Prostate gland (tissue), 2 donors: ENCODE measurements at regions not wholly inside any gene's neighbourhood (a gene's known extent, or its start where the extent isn't known, plus 50 kb on each side); places are given as distances from the start of the nearest gene placed in this dataset.

ENCODE experiments used
- DNase-seq: peaks from one replicate; pipeline ENCODE4 v3.0.0-alpha.2; 2019; ENCODE audit warnings: low spot score
- H3K27ac ChIP-seq, 2 donors: fragments of 200-600 bp; sonication (generic); 2 replicates each; pipeline ENCODE4 v1.5.1; 2017 to 2019
- H3K27me3 ChIP-seq: fragments of 200-600 bp; sonication (generic); replicated peaks from 2 replicates; pipeline ENCODE4 v1.5.1; 2019; ENCODE audit not compliant: insufficient read depth
- H3K36me3 ChIP-seq, 2 donors: fragments of 200-600 bp; sonication (generic); 1 replicate in 1 of 2; 2 replicates in 1 of 2; pipeline versions ENCODE4 v1.5.1 to v1.8.1; 2017 to 2019
- H3K4me1 ChIP-seq: fragments of 200-600 bp; sonication (generic); replicated peaks from 2 replicates; pipeline ENCODE4 v1.5.1; 2019
- H3K4me3 ChIP-seq, 2 donors: fragments of 200-600 bp; sonication (generic); 2 replicates each; pipeline ENCODE4 v1.5.1; 2017 to 2019
- H3K9me3 ChIP-seq: fragments of 200-600 bp; sonication (generic); 2 replicates; pipeline ENCODE4 v1.5.1; 2017
- CTCF ChIP-seq, 4 experiments: fragments of 200-600 bp in 2 of 4; fragments of 450-650 bp in 2 of 4; sonication (generic) in 2 of 4; IDR thresholded peaks; 1 replicate in 3 of 4; 2 replicates in 1 of 4; pipeline ENCODE4 v1.5.1; 2016 to 2019; ENCODE audit warnings: antibody characterized with exemption in 4 of 4, mild to moderate bottlenecking in 2 of 4, moderate library complexity in 2 of 4
- POLR2A ChIP-seq: fragments of 450-650 bp; IDR thresholded peaks from one replicate; pipeline ENCODE4 v1.6.1; 2016; ENCODE audit warnings: antibody characterized with exemption, mild to moderate bottlenecking
- POLR2AphosphoS5 ChIP-seq: sonication (generic); formaldehyde crosslinking; IDR thresholded peaks from one replicate; pipeline ENCODE4 v1.6.1; 2017; ENCODE audit warnings: antibody characterized with exemption
- WGBS: methylation state at CpG from one replicate; pipeline ENCODE4 v1.1.5; 2018; 5-methylcytosine and 5-hydroxymethylcytosine counted together
- intact Hi-C: fragments of 100-400 bp; cut with DNase I; formaldehyde crosslinking; loops from one replicate; pipeline ENCODE4 v1.14.2; 2022

- WGBS = 48% methylated on average over 4 of the region's 4 CpGs
- peak; percentile 28 for TF ChIP-seq POLR2AphosphoS5
- TF ChIP-seq POLR2A = no peak
- no peak for TF ChIP-seq CTCF (IDR thresholded peaks at IDR 0.05)
- Histone ChIP-seq H3K9me3 (no peaks in the 10 kb centered on the region), H3K36me3 (no peaks in the 10 kb centered on the region), H3K27me3 (no peaks in the 10 kb centered on the region), H3K4me1 (no peaks in the 10 kb centered on the region), H3K27ac (no peak overlapping the region), H3K4me3 (no peak overlapping the region)
- no peak for DNase-seq
- intact Hi-C loops = no loop called here
Measured at GRCh38 chr18:27497246-27497645, 312.1 kb upstream of the CHST9 start.

- Histone ChIP-seq H3K4me1 (no peaks in the 10 kb centered on the region), H3K9me3 (no peaks in the 10 kb centered on the region), H3K27me3 (no peaks in the 10 kb centered on the region), H3K36me3 (no peaks in the 10 kb centered on the region), H3K27ac (no peak overlapping the region), H3K4me3 (no peak overlapping the region)
- TF ChIP-seq CTCF (IDR thresholded peaks at IDR 0.05) = no peak
- no peak for TF ChIP-seq POLR2AphosphoS5
- TF ChIP-seq POLR2A = no peak
- DNase-seq = no peak
- 75% methylated on average over 4 of the region's 4 CpGs for WGBS
- intact Hi-C loops = no loop called here
Measured at GRCh38 chr18:27493182-27493581, 308.1 kb upstream of the CHST9 start.

- WGBS = 34% methylated on average over 2 of the region's 2 CpGs
- Histone ChIP-seq H3K4me1 (no peaks in the 10 kb centered on the region), H3K9me3 (no peaks in the 10 kb centered on the region), H3K4me3 (no peak overlapping the region), H3K27ac (no peak overlapping the region), H3K27me3 (no peaks in the 10 kb centered on the region), H3K36me3 (no peaks in the 10 kb centered on the region)
- intact Hi-C loops = no loop called here
- no peak for DNase-seq
- no peak for TF ChIP-seq POLR2A
- TF ChIP-seq CTCF (IDR thresholded peaks at IDR 0.05) = no peak
- no peak for TF ChIP-seq POLR2AphosphoS5
Measured at GRCh38 chr18:27491772-27492171, 306.7 kb upstream of the CHST9 start.

- no peaks in the 10 kb centered on the region for H3K27me3 ChIP-seq
- no peaks in the 10 kb centered on the region for H3K4me1 ChIP-seq
- no peaks in the 10 kb centered on the region for H3K9me3 ChIP-seq
- H3K27ac ChIP-seq = no peak overlapping the region
- H3K36me3 ChIP-seq = no peaks in the 10 kb centered on the region
- intact Hi-C loops = no loop called here
- TF ChIP-seq POLR2AphosphoS5 (no peak), CTCF (IDR thresholded peaks at IDR 0.05) (no peak), POLR2A (no peak)
- no peak overlapping the region for H3K4me3 ChIP-seq
- WGBS = 64% methylated on average over 4 of the region's 4 CpGs
- no peak for DNase-seq
Measured at GRCh38 chr18:27483276-27483675, 298.2 kb upstream of the CHST9 start.

- no peak for TF ChIP-seq CTCF (IDR thresholded peaks at IDR 0.05)
- Histone ChIP-seq H3K9me3 (no peaks in the 10 kb centered on the region), H3K4me1 (no peaks in the 10 kb centered on the region), H3K27me3 (no peaks in the 10 kb centered on the region), H3K4me3 (no peak overlapping the region), H3K27ac (no peak overlapping the region), H3K36me3 (no peaks in the 10 kb centered on the region)
- WGBS = 0% methylated on average over 1 of the region's 1 CpG
- no peak for DNase-seq
- intact Hi-C loops = no loop called here
Measured at GRCh38 chr18:27478459-27478858, 293.4 kb upstream of the CHST9 start.
